Stimulated activated CD4-positive, alpha-beta T cell treated with anti-CD3 and anti-CD28 coated beads, Interleukin-12 subunit alpha, Interleukin-12 subunit beta, amount 100 ng/mL, for 48 hours (primary cell): ENCODE measurements at regions not wholly inside any gene's neighbourhood (a gene's known extent, or its start where the extent isn't known, plus 50 kb on each side); places are given as distances from the start of the nearest gene placed in this dataset.

ENCODE experiments used
- DNase-seq, 3 donors: peaks; one replicate each; pipeline ENCODE4 v3.0.0-alpha.2; 2020; ENCODE audit warnings: low read depth in 2 of 3, low spot score in 1 of 3

GRCh38 chr20:39211060-39211748 is 249.1 kb downstream of the DHX35 start:
- DNase-seq: no peak

- DNase-seq: no peak
Observed at GRCh38 chr20:39210341-39211036, 248.3 kb downstream of the DHX35 start.

- DNase-seq: no peak
Observed at GRCh38 chr20:39206899-39207564, 244.9 kb downstream of the DHX35 start.

DNA sequence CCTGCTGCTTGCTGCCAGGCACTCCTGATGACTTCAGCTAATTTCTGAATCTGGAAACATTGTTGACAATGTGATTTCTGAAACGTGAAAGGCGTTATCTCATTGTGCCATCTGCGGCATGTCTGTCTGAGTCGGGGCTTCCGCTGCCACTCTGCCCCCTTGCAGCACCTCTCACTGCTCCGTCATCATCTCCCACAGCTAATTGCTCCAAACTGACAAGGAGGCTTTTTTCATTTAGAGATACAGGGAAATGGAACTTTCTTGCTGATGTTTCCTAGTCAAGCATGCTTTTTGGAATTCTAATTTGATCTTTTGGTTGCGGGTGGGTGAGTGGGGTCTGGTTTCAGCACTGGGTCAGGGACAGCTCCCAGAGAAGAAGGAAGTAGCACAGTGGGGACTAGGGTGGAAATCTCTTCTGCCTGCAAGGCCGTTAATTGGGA is 233.5 kb downstream of the DHX35 start:
- no peak for DNase-seq

GRCh38 chr20:39190666-39191570 is 228.8 kb downstream of the DHX35 start:
- DNase-seq: no peak

DNA sequence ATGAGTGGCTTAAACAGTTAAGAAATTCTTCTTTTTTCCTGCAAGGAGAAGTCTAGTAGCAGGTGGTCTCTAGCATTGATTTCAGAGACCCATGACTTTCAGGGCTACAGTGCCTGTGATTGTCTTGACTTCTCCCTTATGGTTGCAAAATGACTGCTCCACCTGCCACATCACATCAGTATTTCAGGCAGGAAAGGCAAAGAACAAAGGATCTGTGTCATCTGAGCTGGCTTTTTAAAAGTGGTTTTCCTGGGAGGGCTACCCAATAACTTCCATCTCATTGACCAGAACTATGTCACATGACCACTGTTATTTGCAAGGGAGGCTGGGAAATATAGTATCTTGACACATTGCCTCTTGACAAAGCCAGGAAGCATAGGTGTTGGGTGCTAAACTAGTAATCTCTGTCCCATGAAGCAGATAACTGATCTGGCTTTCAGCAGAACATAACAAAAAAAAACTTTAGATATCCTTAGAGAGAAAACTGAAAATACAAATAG is 226.2 kb downstream of the DHX35 start:
- no peak for DNase-seq

GRCh38 chr20:39181490-39181889 is 219.3 kb downstream of the DHX35 start:
- no peak for DNase-seq

GRCh38 chr20:39176457-39176856 is 214.3 kb downstream of the DHX35 start:
- DNase-seq: no peak

- no peak for DNase-seq
Observed at GRCh38 chr20:39170896-39171463, 208.8 kb downstream of the DHX35 start.

- DNase-seq: no peak
Observed at GRCh38 chr20:39165099-39165498, 203.0 kb downstream of the DHX35 start.

- no peak for DNase-seq
Observed at GRCh38 chr20:39164642-39165041, 202.5 kb downstream of the DHX35 start.

- DNase-seq: no peak
Observed at GRCh38 chr20:39163993-39164392, 201.8 kb downstream of the DHX35 start.

DNA sequence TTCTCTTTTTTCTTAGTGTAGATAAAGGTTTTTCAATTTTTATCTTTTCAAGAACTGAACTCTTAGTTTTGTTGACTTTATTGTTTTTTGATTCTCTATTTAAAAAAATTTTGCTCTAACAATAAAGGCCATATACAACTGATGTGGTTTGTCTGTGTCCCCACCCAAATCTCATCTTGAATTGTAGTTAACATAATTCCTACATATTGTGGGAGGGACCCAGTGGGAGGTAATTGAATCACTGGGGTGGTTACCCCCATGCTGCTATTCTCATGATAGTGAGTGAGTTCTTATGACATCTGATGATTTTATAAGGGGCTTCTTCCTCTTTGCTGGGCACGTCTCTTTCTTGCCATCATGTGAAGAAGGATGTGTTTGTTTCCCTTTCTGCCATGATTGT is 199.8 kb downstream of the DHX35 start:
- DNase-seq: no peak

DNA sequence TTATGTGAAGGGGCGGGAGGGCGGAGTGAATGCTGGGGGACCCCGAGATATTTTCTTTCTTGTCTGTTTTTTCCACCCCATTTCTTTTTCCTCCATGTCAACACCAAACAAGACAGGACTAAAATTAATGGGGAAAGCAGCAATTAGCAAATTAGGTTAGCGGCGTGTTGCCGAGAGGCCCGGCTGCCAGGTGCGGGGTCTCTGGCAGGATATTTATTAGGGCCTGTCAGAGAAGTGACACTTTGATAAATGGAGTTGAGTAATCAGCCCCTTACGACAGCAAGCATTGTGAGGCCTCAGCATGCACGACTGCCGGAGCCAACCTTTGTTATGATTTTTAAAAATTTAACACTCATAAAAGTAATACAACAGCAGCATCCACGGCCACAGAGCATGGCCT is 193.8 kb downstream of the DHX35 start:
- DNase-seq: no peak

- DNase-seq: no peak
Observed at GRCh38 chr20:39152742-39153141, 190.6 kb downstream of the DHX35 start.

DNA sequence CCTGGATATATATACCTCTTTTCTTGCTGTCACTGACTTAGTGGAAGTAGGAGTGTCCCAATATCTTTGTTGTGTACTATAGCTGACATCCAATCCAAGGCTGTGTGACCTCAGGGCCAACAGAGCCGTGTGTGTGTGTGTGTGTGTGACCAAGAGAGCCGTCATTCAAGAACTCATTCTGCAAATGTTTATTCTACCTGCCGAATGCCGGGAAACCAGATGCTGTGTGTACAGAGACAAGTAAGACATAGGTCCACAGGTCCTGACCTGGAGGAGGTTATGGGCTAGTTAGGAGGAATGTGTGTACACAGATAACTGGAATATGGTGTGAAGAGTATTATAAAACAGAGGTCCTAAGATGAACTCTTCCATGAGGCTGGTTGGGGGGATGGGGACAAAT is 190.0 kb downstream of the DHX35 start:
- no peak for DNase-seq

GRCh38 chr20:39150501-39150900 is 188.4 kb downstream of the DHX35 start:
- no peak for DNase-seq

GRCh38 chr20:39146394-39146793 is 184.2 kb downstream of the DHX35 start:
- no peak for DNase-seq

DNA sequence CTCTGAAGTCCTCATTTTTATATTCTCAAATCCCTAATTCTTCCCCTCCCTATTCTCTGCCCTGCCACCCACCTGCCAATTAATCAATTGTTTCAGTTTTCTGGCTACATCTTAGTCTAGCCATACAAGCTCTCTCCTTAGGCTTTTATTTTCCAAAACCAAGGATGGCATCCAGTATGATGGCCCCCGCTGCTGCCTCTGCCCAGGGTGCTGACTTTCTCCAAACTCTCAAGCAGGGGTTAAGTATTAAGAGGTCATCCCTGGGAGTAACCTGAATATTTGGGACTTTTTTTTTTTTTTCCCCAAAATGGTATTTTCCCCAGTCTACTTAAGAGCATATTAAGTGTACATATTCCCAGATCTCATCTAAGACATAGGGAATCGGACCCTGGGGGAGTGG is 183.8 kb downstream of the DHX35 start:
- DNase-seq: no peak

DNA sequence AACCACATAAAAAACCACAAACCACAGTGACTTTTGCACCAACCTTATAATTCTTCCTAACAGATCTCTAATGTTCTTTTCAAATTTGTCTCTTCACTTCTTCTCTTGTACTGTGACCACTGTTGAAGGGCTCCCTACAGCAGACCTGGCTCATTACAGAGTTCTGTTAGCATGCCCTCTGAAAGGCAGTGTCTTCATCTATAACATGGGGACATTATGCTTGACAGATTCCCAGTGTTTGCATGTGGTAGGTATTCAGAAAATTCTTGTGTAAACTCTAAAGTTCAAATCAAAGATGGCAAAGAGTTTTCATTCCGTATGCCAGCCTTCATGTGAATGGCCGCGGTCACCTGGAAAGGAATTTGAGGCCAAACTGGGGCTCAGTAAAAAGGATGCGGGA is 182.6 kb downstream of the DHX35 start:
- no peak for DNase-seq
